ENCODE measurements at regions not wholly inside any gene's neighbourhood (a gene's known extent, or its start where the extent isn't known, plus 50 kb on each side); places are given as distances from the start of the nearest gene placed in this dataset.
A peak's percentile ranks its signal among the peaks of the same experiment; 100 is the strongest.

DNA sequence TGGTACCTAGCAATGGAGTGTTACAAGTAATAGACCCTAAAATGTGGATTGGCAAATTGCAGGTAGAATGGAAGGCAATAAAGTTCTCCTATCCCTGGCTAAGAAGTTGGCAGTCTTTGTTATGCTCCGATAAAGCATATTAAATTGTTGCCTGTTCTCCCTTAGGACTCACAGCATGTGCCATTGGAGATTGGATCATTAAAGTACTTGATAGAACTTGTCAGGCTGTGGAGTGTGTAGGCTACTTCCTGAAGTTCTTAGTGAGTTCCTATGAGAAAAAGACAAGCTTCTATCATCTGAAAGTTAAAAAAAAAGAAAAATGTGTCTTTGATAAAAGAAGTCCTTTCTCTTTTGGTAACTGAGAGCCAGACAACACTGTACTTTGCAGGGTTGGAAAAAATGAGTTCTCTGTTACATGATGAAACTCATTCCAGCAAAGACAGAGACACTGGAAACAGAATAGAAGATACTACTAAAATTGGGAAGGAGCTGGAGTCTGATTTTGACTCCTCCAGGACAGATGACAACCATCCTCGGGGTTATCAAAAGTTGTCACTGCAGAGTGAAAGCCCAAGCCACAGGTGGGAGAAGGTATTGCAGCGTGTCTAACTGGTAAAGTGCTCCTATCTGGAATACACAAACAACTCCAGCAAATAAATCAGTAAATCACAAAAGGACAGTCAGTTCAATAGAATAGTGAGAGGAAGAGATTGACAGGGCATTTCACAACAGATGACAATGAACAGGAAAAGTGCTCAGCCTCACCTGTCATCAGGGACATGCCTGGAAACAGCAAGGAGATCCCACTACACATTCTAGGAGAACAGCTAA, 87.5 kb upstream of the WDR26 start:
- Histone ChIP-seq H3K4me1 (ENCODE audit: control insufficient read depth in 1 of 2, insufficient read depth in 2 of 2, low read length in 2 of 2) (peaks cover 0 to 8% of the 10 kb centered on the region in 2 experiments; a peak in 1 of 4 replicates), H3K9me3 (ENCODE audit: control insufficient read depth in 1 of 2, insufficient read depth in 1 of 2, low read depth in 1 of 2, low read length in 2 of 2) (no peaks in the 10 kb centered on the region), H3K9ac (ENCODE audit: low read length) (no peak overlapping the region), H4K20me1 (ENCODE audit: insufficient read depth) (no peaks in the 10 kb centered on the region), H3K9me2 (ENCODE audit: insufficient read depth) (no peaks in the 10 kb centered on the region), H3K36me3 (ENCODE audit: control insufficient read depth in 1 of 2, insufficient read depth in 2 of 2, low read length in 2 of 2) (no peaks in the 10 kb centered on the region), H3K4me2 (ENCODE audit: low read length) (no peak overlapping the region), H3K4me3 (replicated peaks in 1 of 2; ENCODE audit: low read depth in 1 of 2, low read length in 2 of 2) (no peak overlapping the region), H3K27me3 (ENCODE audit: insufficient read depth, low read length) (no peaks in the 10 kb centered on the region), H2AFZ (ENCODE audit: low read depth, low read length, poor library complexity, severe bottlenecking) (no peak overlapping the region), H3K27ac (ENCODE audit: low read depth, low read length) (no peak overlapping the region), H3K79me2 (ENCODE audit: insufficient read depth, low read length) (no peaks in the 10 kb centered on the region)
- CTCF ChIA-PET: interaction anchor here (1.0 kb wide), 1 partner anchor 400 kb away, joined by 3 read pairs; no protein-coding TSS in a partner anchor
- RAD21 ChIA-PET (ENCODE audit: low non-redundant PET in 1 of 2, low total read pairs in 2 of 2, uncharacterized antibody in 2 of 2, unreplicated experiment in 2 of 2): no interaction called here
- BruUV-seq (replicated peaks): no TSS peak
- no peak for DNase-seq (ENCODE audit: low read depth, low spot score)
- TF ChIP-seq, protein P1, sequence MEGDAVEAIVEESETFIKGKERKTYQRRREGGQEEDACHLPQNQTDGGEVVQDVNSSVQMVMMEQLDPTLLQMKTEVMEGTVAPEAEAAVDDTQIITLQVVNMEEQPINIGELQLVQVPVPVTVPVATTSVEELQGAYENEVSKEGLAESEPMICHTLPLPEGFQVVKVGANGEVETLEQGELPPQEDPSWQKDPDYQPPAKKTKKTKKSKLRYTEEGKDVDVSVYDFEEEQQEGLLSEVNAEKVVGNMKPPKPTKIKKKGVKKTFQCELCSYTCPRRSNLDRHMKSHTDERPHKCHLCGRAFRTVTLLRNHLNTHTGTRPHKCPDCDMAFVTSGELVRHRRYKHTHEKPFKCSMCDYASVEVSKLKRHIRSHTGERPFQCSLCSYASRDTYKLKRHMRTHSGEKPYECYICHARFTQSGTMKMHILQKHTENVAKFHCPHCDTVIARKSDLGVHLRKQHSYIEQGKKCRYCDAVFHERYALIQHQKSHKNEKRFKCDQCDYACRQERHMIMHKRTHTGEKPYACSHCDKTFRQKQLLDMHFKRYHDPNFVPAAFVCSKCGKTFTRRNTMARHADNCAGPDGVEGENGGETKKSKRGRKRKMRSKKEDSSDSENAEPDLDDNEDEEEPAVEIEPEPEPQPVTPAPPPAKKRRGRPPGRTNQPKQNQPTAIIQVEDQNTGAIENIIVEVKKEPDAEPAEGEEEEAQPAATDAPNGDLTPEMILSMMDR (IDR thresholded peaks at IDR 0.05 in 2 of 3, conservative IDR thresholded peaks at IDR 0.05 in 1 of 3; ENCODE audit: borderline replicate concordance in 1 of 3, insufficient read depth in 1 of 3, low read depth in 2 of 3, low read length in 2 of 3): peak in 2 of 3 experiments; percentile 34 to 38; a peak in 3 of 6 replicates
- no peak for TF ChIP-seq JUND (IDR thresholded peaks at IDR 0.05)
- intact Hi-C loops (cut with micrococcal nuclease): no loop called here
- POLR2A ChIA-PET: no interaction called here
- ATAC-seq: peak; percentile 77

DNA sequence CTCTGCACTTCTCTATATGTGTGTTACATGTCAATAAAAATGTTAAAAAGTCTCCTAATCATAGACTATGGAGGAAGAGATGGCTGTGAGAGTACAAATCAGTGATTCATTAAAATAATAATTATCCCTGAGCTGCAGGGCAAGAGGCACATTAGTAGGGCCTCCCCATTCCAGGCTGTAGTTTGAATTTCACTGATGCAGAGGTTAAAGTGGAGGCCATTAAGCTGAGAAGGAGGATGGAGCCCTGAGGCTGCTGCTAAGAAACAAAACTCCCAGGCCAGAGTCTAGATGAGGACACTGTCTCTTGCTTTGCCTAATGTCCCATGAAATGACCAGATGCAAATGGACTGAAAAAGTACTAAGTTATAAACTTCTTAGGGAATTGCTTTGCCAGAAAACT, 89.1 kb upstream of the WDR26 start:
- H3K4me1 ChIP-seq (ENCODE audit: control insufficient read depth in 1 of 2, insufficient read depth in 2 of 2, low read length in 2 of 2): peaks cover 0 to 10% of the 10 kb centered on the region in 2 experiments; a peak in 3 of 4 replicates
- no peaks in the 10 kb centered on the region for H3K9me2 ChIP-seq (ENCODE audit: insufficient read depth)
- DNase-seq (ENCODE audit: low read depth, low spot score) (no peak), ATAC-seq (no peak)
- H3K79me2 ChIP-seq (ENCODE audit: insufficient read depth, low read length): no peaks in the 10 kb centered on the region
- ChIA-PET RAD21 (ENCODE audit: low non-redundant PET in 1 of 2, low total read pairs in 2 of 2, uncharacterized antibody in 2 of 2, unreplicated experiment in 2 of 2) (no interaction called here), CTCF (no interaction called here), POLR2A (no interaction called here)
- H2AFZ ChIP-seq (ENCODE audit: low read depth, low read length, poor library complexity, severe bottlenecking): no peak overlapping the region
- H3K9me3 ChIP-seq (ENCODE audit: control insufficient read depth in 1 of 2, insufficient read depth in 1 of 2, low read depth in 1 of 2, low read length in 2 of 2): no peaks in the 10 kb centered on the region
- intact Hi-C loops (cut with micrococcal nuclease): no loop called here
- H4K20me1 ChIP-seq (ENCODE audit: insufficient read depth): no peaks in the 10 kb centered on the region
- BruUV-seq (replicated peaks): no TSS peak
- no peaks in the 10 kb centered on the region for H3K36me3 ChIP-seq (ENCODE audit: control insufficient read depth in 1 of 2, insufficient read depth in 2 of 2, low read length in 2 of 2)
- H3K9ac ChIP-seq (ENCODE audit: low read length): no peak overlapping the region
- no peak overlapping the region for H3K4me2 ChIP-seq (ENCODE audit: low read length)
- TF ChIP-seq SIN3A (IDR thresholded peaks at IDR 0.05; ENCODE audit: low read depth) (no peak), JUND (IDR thresholded peaks at IDR 0.05) (no peak), FOSL1 (IDR thresholded peaks at IDR 0.05; ENCODE audit: low read depth) (no peak), ZFX (IDR thresholded peaks at IDR 0.05) (no peak)
- TF ChIP-seq, protein P1 (IDR thresholded peaks at IDR 0.05 in 2 of 3, conservative IDR thresholded peaks at IDR 0.05 in 1 of 3; ENCODE audit: borderline replicate concordance in 1 of 3, insufficient read depth in 1 of 3, low read depth in 2 of 3, low read length in 2 of 3): no peak
- no peaks in the 10 kb centered on the region for H3K27me3 ChIP-seq (ENCODE audit: insufficient read depth, low read length)
- no peak overlapping the region for H3K4me3 ChIP-seq (replicated peaks in 1 of 2; ENCODE audit: low read depth in 1 of 2, low read length in 2 of 2)
- no peak overlapping the region for H3K27ac ChIP-seq (ENCODE audit: low read depth, low read length)
